Ovary (tissue), 7 donors: ENCODE measurements at regions not wholly inside any gene's neighbourhood (a gene's known extent, or its start where the extent isn't known, plus 50 kb on each side); places are given as distances from the start of the nearest gene placed in this dataset.

ENCODE experiments used
- DNase-seq, 5 donors: peaks; one replicate each; pipeline ENCODE4 v3.0.0-alpha.2; 2019 to 2020
- H3K27ac ChIP-seq, 2 donors: fragments of 200-600 bp; one replicate each; pipeline versions ENCODE4 v1.5.1 to v1.8.0; 2019 to 2022
- H3K27me3 ChIP-seq: fragments of 200-600 bp; one replicate; pipeline ENCODE4 v1.8.0; 2022
- H3K36me3 ChIP-seq: fragments of 200-600 bp; sonication (generic); one replicate; pipeline ENCODE4 v1.5.1; 2019
- H3K4me1 ChIP-seq: one replicate; pipeline ENCODE4 v1.8.1; 2013; ENCODE audit warnings: mild to moderate bottlenecking, moderate library complexity; ENCODE audit not compliant: insufficient read depth
- H3K4me3 ChIP-seq: fragments of 200-600 bp; sonication (generic); one replicate; pipeline ENCODE4 v1.5.1; 2017
- H3K9me3 ChIP-seq, 2 donors: fragments of 200-600 bp in 1 of 2; sonication (generic) in 1 of 2; one replicate each; pipeline versions ENCODE4 v1.5.1 to v1.8.1; 2013 to 2019; ENCODE audit warnings: mild to moderate bottlenecking in 1 of 2, moderate library complexity in 1 of 2
- EP300 ChIP-seq: sonication (generic); formaldehyde crosslinking; IDR thresholded peaks from one replicate; pipeline ENCODE4 v1.6.1; 2017; ENCODE audit warnings: antibody characterized with exemption
- POLR2A ChIP-seq: fragments of 450-650 bp; IDR thresholded peaks from one replicate; pipeline ENCODE4 v1.6.1; 2017; ENCODE audit warnings: antibody characterized with exemption, mild to moderate bottlenecking, moderate library complexity
- WGBS, 3 donors: extraction: QIAGEN DNeasy Blood & Tissue Kit in 1 of 3; methylation state at CpG; one replicate each; pipeline versions ENCODE4 v1.1.5 to v1.1.7; 2013 to 2017; 5-methylcytosine and 5-hydroxymethylcytosine counted together
- intact Hi-C, 4 donors: fragments of 100-400 bp; cut with DNase I; formaldehyde crosslinking; loops; one replicate each; pipeline versions ENCODE4 v1.11.0 to v1.15.1; 2022 to 2023
- TF ChIP-seq, protein P1 (sequence below), 3 donors: fragments of 450-650 bp in 2 of 3; fragments of 200-600 bp in 1 of 3; IDR thresholded peaks; one replicate each; pipeline versions ENCODE4 v1.5.1 to v1.8.0; 2016 to 2022; ENCODE audit warnings: antibody characterized with exemption in 3 of 3, mild to moderate bottlenecking in 1 of 3
- donor health status: DM: no; HTN: no; CAD: no; lungs with moderate emphysema.
- donor health status: DM: no; HTN: no; CAD: no.
- donor health status: Bipolar disorder and iron deficiency.
- donor health status: DM: no; HTN: no; CAD: no.
- donor health status: DM: yes; HTN: yes; CAD: no.

GRCh38 chr18:77960791-77961410 is 711.3 kb downstream of the GALR1 start:
- intact Hi-C loops = no loop called here
- WGBS, 3 donors = 64 to 69% (median 69%) methylated on average over 7 of the region's 7 CpGs

DNA sequence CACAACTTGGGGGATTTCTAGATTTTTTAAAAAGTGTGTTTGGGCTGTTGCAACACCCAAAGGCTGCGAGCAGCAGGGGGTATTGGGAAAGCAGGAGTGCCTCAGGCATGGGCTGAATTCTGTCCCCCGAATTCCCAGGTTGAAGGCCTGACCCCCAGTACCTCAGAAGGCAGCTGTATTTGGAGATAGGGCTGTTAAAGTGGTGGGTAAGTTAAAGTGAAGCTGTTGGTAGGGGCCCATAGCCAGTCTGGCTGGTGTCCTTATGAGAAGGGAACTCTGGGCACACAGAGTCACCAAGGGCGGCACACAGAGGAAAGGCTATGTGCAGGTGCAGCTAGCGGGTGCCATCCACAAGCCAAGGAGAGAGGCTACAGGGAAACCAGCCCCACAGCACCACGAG is 717.4 kb downstream of the GALR1 start:
- Histone ChIP-seq H3K27me3 (no peaks in the 10 kb centered on the region), H3K4me1 (no peaks in the 10 kb centered on the region), H3K4me3 (no peak overlapping the region), H3K9me3 (no peaks in the 10 kb centered on the region), H3K27ac (no peak overlapping the region), H3K36me3 (no peaks in the 10 kb centered on the region)
- intact Hi-C loops = no loop called here
- 67 to 82% (median 78%) methylated on average over 5 of the region's 5 CpGs for whole genome bisulfite sequencing, 3 donors
- TF ChIP-seq, protein P1, sequence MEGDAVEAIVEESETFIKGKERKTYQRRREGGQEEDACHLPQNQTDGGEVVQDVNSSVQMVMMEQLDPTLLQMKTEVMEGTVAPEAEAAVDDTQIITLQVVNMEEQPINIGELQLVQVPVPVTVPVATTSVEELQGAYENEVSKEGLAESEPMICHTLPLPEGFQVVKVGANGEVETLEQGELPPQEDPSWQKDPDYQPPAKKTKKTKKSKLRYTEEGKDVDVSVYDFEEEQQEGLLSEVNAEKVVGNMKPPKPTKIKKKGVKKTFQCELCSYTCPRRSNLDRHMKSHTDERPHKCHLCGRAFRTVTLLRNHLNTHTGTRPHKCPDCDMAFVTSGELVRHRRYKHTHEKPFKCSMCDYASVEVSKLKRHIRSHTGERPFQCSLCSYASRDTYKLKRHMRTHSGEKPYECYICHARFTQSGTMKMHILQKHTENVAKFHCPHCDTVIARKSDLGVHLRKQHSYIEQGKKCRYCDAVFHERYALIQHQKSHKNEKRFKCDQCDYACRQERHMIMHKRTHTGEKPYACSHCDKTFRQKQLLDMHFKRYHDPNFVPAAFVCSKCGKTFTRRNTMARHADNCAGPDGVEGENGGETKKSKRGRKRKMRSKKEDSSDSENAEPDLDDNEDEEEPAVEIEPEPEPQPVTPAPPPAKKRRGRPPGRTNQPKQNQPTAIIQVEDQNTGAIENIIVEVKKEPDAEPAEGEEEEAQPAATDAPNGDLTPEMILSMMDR (IDR thresholded peaks at IDR 0.05) = no peak
- TF ChIP-seq EP300 = no peak
- no peak for TF ChIP-seq POLR2A
- DNase-seq = no peak

More at GRCh38 chr18:77960791-77961410, 711.3 kb downstream of the GALR1 start:
- H3K9me3 ChIP-seq = no peaks in the 10 kb centered on the region
- H3K27me3 ChIP-seq = no peaks in the 10 kb centered on the region
- H3K4me1 ChIP-seq = no peaks in the 10 kb centered on the region
- H3K27ac ChIP-seq = no peak overlapping the region
- DNase-seq = no peak
- H3K36me3 ChIP-seq = no peaks in the 10 kb centered on the region
- TF ChIP-seq POLR2A (no peak), EP300 (no peak)
- TF ChIP-seq, protein P1 (IDR thresholded peaks at IDR 0.05) = no peak
- H3K4me3 ChIP-seq = no peak overlapping the region

GRCh38 chr18:77967791-77968190 is 718.1 kb downstream of the GALR1 start:
- no peak for DNase-seq
- H3K36me3 ChIP-seq = no peaks in the 10 kb centered on the region
- WGBS, 3 donors = 74 to 82% (median 76%) methylated on average over 2 to 3 of the region's 3 CpGs
- no peak overlapping the region for H3K27ac ChIP-seq
- no peaks in the 10 kb centered on the region for H3K4me1 ChIP-seq
- intact Hi-C loops = no loop called here
- H3K27me3 ChIP-seq = no peaks in the 10 kb centered on the region
- no peaks in the 10 kb centered on the region for H3K9me3 ChIP-seq
- H3K4me3 ChIP-seq = no peak overlapping the region
- TF ChIP-seq POLR2A (no peak), EP300 (no peak)
- TF ChIP-seq, protein P1 (IDR thresholded peaks at IDR 0.05) = no peak

GRCh38 chr18:77969972-77970371 is 720.3 kb downstream of the GALR1 start:
- intact Hi-C loops = no loop called here
- no peak overlapping the region for H3K4me3 ChIP-seq
- H3K27ac ChIP-seq = no peak overlapping the region
- H3K36me3 ChIP-seq = no peaks in the 10 kb centered on the region
- TF ChIP-seq, protein P1 (IDR thresholded peaks at IDR 0.05) = no peak
- TF ChIP-seq EP300 (no peak), POLR2A (no peak)
- no peaks in the 10 kb centered on the region for H3K27me3 ChIP-seq
- no peaks in the 10 kb centered on the region for H3K9me3 ChIP-seq
- 58 to 62% (median 60%) methylated on average over 2 of the region's 2 CpGs for WGBS, 3 donors
- H3K4me1 ChIP-seq = no peaks in the 10 kb centered on the region
- DNase-seq = no peak
